ENCODE measurements at regions not wholly inside any gene's neighbourhood (a gene's known extent, or its start where the extent isn't known, plus 50 kb on each side); places are given as distances from the start of the nearest gene placed in this dataset.

DNA sequence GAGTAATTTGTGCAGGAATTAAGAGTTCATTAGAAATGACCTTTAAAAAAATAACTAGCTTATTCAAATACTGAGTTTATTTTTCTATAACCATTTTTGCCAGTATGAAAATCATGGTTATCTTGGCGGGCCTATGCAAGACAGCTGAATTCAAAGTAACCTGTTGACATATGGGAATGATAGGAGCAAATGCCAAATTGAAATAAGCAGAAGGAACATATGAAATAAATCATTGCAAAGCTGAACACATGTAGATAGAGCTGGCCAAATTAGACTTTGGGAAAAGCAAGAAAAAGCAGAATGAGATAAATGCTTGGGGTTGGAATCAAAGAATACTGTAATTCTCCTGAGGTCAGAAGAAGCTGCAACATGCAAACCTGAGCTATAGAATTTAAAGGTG lies 372.5 kb downstream of the ADAMTS20 start:
- no peak for DNase-seq (ENCODE audit: low read depth)

DNA sequence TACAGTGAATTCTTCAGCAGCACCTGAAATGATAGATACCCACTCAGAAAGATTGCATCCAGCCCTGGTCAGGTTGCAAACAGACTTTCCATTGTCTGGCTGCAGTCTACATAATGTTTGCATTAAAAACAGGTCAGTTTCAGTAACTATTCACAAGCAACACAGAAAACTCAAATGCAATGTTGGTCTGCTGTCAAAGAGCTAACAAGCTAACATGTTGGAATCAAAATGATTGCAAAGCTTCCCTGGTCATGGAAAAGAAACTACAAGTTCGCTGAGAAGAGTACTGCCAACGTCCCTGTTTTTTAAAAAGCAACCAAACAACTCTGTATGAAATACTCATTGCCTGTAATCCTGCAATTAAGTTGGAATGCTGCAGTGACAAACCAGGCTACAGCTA lies 374.7 kb downstream of the ADAMTS20 start:
- DNase-seq (ENCODE audit: low read depth) = no peak

DNA sequence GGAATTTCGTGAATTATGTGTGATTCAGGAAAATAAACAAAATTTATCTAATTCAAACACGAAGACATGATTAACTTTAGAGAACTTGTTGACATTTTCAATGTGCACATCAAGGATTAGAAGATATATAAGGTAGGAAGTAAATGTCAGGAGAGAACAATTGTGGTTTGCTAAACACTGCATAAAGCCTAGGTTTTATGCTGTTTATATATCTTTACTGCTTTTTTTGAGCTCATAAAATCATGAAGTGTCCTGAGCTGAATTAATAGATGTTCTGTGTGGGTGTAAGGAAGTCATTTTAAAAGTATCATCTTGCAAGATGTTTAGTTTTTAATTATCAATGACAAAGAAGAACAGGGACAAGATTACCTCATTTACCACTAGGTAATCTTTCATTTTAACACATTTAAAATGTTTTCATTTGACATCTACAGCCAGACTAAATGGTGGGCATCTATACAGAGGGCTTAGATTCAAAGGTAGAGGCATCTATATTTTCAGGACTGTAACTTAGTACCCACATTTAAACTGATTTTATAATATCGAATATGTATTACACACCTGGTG lies 382.8 kb downstream of the ADAMTS20 start:
- no peak for DNase-seq (ENCODE audit: low read depth)

DNA sequence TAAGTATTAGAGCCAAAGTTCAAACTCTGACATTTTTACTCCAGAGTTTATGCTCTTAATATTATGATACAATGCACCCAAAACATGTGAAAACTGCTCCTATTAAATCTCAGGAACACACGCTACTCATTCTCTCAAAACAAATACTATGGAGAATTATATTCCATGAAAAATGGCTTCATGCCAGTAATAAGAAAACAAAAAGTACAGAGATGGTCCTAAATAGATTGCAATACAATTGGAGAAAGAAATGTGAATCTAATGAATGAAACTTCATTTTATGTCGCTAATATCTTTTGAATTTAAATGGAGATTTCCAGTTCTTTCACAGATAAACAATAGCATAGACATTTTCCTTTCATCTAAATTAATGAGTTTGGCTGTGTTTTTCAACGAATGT lies 384.3 kb downstream of the ADAMTS20 start:
- no peak for DNase-seq (ENCODE audit: low read depth)

DNA sequence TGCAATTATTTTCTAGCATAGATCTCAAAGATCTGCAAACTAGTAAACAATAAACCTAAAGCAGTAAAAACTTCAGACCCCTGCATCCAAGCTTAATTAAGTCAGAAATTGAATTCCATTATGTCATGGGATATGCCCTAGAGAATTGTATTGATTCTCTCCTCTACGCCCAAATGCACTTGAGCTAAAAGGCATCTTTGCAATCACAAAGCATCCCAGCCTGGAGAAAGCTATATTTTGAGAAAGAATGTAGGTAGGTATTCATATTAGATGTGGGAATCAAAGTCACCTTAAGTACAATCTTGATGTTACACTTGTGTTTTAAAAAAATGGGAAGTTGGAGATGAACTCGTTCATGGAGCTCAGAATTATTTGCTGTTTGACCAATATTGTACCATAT lies 386.7 kb downstream of the ADAMTS20 start:
- DNase-seq (ENCODE audit: low read depth) = no peak

DNA sequence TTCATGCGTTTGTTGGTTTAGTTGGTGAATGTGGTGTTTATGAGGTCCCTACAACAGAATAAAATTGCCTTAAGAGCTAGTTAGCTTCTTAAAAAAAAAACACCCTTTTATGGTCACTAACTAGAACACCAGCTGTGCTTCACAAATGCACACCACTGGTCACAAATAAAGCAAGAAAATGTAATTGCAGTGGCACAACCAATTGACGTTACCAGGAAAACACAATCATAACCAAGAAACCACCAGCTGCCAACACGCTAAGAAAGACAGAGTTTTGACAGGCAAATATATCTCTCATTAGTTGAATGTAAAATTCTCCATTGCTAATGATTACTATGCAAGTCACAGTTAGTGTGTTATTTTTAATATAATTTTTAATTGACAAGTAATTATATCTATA lies 389.9 kb downstream of the ADAMTS20 start:
- DNase-seq (ENCODE audit: low read depth) = no peak

DNA sequence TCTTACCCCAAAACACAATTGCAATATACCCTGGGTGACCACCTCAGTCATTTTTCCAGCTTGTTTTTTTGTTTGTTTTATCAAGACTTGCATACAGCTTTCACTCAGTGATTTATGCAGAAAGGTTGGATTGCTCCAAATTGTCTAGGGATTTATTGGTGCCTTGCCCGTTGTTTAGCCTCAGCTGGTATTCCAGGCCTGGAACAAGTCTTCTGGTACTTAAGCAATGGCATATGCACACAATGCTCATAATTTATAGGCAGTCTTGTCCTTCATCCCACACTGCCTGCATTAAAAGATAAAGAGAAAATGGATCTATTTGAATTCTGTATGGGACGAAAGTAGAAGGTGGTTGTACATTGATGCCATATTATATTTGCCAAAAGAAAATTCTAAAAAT lies 392.5 kb downstream of the ADAMTS20 start:
- no peak for DNase-seq (ENCODE audit: low read depth)

DNA sequence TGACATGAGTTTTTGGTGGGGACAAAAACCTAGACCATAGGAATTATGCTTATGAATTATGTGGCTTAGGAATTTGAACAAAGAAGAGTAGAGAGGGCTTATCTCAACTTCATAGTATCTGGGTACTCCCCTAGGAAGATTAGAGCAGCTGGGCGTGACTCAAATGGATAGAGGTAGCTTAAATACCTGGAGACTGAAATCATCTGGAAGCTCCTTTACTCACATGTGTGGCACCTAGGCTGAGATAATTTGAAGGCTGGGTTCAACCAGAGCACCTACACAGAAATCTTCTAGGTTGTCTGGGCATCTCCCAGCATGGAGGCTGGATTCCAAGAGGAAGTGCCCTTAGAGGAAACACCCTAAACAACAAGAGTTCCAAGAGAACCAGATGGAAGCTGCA lies 393.9 kb downstream of the ADAMTS20 start:
- DNase-seq (ENCODE audit: low read depth) = no peak

DNA sequence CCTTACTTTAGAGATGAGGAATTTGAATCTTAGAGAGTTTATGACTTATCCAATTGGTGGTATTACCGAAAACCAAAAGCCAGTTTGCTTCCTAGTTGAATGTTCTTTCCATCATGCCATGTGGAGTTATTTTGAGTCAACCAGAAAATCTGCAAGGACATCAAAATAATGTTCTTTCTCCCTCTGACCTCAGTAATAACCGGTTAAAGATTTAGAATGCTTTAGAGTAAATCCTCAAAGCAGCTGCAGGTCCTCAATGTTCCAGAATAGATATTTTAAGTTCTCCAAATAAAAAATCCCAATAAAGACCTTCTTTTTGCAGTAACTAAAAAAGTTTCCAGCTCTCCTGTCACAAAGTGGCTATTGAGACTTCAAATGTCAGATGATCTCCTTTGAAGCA lies 396.6 kb downstream of the ADAMTS20 start:
- DNase-seq (ENCODE audit: low read depth) = no peak

DNA sequence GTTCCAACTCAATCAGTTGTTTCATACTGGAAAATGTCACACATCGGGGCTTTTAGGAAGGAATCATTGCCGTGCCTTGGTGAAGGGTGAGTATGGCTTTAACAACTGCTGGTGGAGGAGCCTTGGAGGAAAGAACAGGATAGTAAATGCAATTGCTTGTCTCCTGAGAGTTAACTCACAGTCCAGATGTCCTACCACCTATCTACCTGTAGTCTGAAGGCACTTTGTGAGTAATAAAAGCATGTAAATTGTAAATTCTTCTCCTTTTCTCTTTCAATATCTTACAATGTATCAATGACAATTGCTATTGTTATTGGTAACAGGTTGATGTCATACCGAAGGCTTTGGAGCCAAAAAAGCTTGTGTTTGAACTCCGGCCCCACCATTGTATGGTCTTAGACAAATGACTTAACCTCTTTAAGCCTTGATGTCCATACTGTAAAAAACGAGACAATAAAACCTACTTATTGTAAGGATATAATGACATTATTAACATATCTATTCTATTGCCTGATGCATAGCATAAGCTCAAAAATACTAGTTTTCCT lies 397.4 kb downstream of the ADAMTS20 start:
- DNase-seq (ENCODE audit: low read depth) = no peak

DNA sequence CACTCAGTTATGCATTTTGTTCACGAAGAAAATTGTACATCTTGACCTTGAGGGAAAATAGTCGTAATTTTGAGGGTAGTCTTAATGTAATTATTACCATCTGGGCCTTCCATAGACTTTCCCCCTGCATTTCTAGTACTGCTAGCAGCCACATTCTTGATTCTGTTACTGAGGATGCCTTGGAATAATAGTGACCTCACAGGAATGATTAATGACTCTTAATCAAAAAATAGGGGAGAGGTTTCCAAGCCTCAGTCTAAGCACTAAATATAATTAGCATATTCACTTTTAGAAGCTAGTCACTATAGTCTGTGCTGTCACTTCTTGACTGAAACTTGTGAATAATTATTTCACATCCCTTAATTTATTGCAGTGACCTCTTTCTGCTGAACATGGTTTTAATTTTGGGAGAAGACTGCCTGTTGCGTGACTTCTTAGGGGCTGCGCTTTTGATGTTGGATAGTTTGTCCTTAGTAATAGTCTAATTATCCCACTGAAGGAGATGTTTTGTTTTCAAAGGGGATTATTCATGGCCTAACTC lies 400.5 kb downstream of the ADAMTS20 start:
- no peak for DNase-seq (ENCODE audit: low read depth)

DNA sequence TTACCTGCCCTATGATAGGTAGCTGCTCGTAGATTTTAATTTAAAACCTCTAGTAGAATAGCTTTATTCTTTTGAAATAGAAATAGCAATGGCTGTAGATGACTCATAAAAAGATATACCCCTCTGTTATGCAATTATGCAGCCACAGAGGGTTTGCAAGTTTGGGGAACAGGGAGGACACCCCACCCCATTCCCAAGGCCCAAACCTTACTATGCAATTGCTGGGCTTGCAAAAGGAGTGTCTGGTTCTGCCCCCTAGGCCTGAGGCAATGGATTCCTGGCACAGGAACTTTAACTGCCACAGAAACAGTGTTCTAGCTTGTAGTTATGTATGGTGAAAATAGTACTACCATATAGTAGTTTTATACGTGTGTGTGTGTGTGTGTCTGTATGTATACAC lies 403.3 kb downstream of the ADAMTS20 start:
- DNase-seq (ENCODE audit: low read depth) = no peak

DNA sequence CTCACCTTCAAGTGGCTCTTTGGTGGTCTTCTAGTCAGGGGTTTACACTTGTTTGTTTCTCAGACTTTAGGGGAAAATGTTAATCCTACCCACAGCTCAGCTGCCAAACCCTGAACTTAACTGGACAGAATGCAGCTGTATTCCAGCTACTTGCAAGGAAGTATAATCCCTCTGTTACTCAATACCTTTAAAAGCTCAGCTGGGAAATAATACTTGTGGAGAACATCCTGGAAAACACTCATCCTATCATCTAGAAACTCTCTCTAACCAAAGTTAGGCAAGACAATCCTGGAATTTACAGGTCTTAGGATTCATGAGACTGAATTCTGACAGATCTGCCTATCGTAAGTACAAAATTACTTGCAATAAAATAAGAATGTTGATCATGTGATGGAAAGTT lies 404.1 kb downstream of the ADAMTS20 start:
- DNase-seq (ENCODE audit: low read depth) = no peak

DNA sequence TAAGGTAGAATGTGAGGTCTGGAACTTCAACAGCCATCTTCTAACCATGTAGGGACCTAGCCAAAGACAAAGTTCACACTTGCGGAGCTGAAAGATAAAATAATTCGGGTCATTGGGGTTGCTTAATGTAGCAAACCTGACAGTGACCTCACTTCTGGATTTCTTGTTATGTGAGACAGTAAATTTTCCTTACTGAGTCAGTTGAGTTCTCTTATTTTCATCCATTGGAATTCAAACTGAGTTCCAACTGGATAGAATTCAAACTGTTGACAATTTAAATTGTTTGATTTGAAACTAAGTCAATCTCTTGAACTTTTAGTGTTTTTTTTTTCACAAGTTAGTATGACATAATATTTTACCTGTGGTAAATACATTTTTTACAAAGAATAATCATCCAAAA lies 406.5 kb downstream of the ADAMTS20 start:
- no peak for DNase-seq (ENCODE audit: low read depth)

DNA sequence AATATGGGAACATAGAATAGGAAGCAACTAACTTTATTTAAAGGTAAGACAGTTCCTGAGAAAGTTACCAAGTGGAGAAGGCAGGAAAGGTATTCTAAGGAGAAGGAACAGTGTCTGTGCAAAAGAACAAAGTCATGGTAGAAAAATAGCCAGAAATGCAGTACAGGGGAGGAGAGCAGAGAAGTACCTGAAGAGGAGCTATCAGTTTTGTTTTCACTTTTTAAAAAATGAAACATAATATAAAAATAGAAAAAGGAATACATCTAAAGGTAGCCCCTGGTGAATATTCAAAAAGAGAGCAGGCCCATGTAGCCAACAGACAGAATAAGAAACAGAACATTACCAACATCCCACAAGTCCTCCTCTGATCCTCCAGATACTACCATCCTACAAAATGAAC lies 408.7 kb downstream of the ADAMTS20 start:
- DNase-seq (ENCODE audit: low read depth) = no peak

DNA sequence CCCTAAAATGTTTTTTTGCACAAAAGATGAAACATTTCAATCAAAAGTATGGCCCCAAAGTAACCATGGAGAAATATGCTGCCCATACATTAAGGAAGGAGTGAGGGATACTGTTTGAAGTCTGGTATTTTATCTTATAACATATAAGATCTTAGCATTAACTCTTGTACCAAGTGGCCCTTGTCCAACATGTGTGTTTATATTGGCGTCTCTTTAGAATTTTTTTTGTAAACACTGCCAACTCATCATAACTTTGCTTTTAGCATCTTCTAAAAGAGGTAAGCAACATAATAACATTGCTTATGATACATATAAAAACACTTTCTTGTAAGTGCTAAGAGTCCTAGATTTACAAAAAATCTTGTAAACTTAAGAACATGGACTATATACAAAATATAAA lies 419.7 kb downstream of the ADAMTS20 start:
- no peak for DNase-seq (ENCODE audit: low read depth)

DNA sequence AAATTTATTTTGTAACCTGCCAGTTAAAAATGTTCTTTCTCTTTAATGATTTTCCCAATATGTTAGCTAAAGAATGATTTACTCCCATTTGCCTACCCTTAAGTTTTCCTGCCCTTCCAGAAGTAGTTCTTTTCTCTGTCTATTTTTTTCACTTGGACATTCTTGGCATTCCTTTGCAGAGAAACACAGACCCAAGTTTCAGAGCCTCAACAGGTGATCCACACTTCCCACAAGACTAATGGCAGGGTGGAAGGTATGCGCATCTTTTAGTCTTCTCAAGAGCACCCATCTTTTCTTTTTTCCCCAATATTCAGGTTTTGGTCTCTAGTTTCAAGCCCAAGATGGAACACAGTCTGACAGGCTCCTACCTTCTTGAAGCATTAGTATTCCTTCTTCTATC lies 420.7 kb downstream of the ADAMTS20 start:
- no peak for DNase-seq (ENCODE audit: low read depth)

DNA sequence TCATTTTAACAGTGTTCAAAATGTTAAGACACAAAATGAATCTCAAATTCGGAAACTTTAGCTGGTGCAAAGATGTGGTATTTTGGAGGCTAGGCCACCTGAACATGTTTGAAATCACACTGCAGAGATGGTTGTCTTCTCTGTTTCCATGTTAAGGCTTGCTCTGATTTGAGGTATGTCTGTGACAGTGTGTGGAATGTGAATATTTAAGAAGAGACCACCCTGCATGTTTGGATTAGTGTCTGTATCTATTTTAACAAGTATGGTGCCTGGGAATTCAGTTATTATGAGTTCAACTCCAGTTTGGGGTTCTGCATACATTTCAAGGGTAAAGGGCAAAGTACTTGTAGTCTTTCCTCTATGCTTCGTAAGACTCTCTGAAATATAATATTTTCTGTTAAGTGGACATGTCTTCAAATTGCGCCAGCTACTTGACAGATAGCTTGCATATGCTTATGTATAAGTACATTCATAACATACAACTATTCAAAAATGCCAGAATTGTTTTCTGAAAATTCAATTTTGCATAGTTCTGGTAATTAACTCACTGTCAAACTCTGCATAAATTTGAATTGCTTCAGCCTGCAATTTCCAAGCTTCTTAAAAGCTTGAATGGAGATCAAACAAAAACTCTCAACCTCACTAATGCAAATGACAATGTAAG lies 424.0 kb downstream of the ADAMTS20 start:
- DNase-seq (ENCODE audit: low read depth) = no peak

DNA sequence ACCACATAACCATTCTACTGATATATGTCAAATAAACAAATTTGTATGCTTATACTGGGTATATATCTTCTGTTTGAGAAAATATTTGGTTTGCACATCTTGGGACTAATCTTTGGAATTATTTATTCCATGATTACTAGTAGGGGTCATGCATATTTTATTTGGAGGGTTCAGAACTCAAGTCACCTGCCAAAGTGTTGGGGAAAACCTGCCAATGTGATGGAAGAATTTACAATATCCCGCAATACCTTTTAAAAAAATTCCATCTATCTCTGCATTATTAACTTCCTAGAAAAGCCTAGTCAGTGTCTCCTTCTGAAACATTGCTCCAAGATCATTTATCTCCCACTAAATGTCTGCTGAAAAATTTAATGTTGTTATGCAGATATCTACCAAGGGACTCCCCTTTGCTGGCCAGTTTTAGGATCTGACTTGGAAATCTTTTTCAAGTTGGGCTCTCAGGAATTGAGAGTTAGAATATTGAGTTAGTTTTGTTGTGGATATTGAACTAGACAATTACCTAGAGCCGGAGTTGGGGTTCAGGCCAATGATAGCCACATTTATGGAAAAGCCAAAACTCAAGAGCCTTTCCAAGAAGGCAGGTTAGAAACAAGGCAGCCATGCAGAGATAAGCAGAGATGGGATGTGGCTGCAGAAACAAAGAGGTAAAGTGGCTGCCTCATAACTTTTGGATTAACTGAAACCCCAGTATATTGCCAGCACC lies 425.2 kb downstream of the ADAMTS20 start:
- DNase-seq (ENCODE audit: low read depth) = no peak

DNA sequence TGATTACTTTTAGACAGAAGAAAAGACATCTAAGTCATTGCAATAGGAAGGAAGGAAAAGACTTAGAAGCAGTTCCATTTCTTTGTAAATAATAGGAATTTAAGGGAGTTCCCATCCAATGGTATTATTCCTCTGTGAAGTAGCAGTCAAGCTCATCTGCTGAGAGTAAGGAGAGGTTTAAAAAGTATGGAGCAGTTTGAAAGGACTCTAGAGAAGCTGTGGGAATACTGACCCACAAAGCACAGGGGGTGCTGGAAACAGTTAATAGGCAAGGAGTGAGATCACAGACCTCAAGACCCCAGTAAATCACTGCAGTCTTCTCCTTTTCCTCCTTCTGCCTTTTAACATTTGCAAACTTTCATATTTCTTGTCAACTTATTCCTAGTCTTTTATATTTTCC lies 428.5 kb downstream of the ADAMTS20 start:
- DNase-seq (ENCODE audit: low read depth) = no peak

DNA sequence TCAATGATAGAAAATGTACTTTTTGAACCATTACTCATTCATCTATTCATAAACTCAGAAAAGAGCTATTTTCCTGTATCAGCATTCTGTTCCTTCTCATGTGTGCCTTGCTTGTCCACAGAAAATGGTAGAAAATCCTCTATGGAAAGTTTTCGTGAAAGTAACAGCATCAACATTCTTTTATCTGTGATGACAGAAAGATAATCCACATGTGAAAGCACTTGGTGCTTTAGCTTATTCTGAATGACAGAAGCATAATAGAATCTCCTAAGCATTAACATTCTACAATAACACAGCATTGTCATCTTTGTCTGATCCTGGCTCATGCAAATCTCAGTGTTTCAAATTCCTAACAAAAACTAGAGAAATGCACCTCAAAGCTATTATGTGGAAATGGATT lies 431.9 kb downstream of the ADAMTS20 start:
- DNase-seq (ENCODE audit: low read depth) = no peak

DNA sequence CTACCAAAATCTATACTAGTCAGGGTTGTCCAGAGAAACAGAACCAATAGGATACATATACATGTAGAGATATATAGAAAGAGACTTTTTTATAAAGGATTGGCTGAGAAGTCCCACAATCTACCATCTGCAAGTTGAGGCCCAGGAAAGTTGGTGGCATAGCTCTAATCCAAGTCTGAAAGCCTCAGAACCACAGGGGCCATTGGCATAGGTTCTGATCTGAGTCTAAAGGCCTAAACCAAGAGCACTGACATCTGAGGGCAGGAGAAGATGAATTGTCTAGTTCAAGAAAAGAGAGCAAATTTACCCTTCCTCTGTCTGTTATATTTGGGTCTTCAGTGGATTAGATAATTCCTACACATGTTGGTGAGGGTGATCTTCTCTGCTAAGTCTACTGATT lies 433.1 kb downstream of the ADAMTS20 start:
- DNase-seq (ENCODE audit: low read depth) = no peak

DNA sequence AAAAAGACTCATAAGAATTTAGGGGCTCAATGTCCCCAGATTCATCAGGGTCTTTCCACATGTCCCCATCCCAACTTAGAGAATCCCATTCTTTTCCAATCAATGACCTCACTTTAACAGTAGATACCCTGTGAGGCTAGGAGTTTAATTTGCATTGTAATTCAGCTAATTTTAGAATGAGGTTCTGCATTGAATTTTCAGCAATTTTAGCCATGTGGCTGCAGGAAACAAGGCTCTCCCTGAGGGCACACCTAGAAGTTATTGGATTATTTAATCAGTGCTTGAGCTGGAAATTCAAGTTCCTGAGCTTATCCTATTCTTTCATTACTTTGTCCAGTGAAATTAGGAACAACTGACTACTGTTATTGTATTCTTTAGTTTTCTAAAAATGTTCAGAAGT lies 433.8 kb downstream of the ADAMTS20 start:
- no peak for DNase-seq (ENCODE audit: low read depth)

Data from fibroblast of the conjunctiva (primary cell).